IMR-90 (cell line): ENCODE measurements at regions not wholly inside any gene's neighbourhood (a gene's known extent, or its start where the extent isn't known, plus 50 kb on each side); places are given as distances from the start of the nearest gene placed in this dataset.

Source experiments
- ATAC-seq: fragments of 200-7000 bp; cut with Tn5 transposase; 2 replicates; pipeline ENCODE4 v1.9.1; 2020; ENCODE audit warnings: low read depth, mild to moderate bottlenecking, moderate library complexity
- BruUV-seq: library from RNA; stranded (reverse); fragments of 400-500 nt; replicated peaks from 2 replicates; lab custom pipeline; 2021; lab: Mats Ljungman, UMichigan
- CTCF ChIA-PET: fragments of 300-600 bp; formaldehyde crosslinking; extraction: SDS; loops from one replicate; lab custom pipeline; 2021; ENCODE audit warnings: antibody characterized with exemption; lab: Yijun Ruan, JAX
- POLR2A ChIA-PET: fragments of 300-600 bp; sonication (Branson Sonifier 250); formaldehyde crosslinking; loops from one replicate; lab custom pipeline; 2022; ENCODE audit warnings: antibody characterized with exemption; ENCODE audit not compliant: unreplicated experiment; lab: Charles Lee
- DNase-seq: peaks from one replicate; pipeline ENCODE4 v3.0.0; 2013
- H2AFZ ChIP-seq: replicated peaks from 2 replicates; pipeline ENCODE3; 2013; ENCODE audit warnings: low read length, mild to moderate bottlenecking; ENCODE audit not compliant: poor library complexity
- H2AK5ac ChIP-seq: 2 replicates; pipeline ENCODE4 v1.6.1; 2013; ENCODE audit warnings: low read depth, low read length, inconsistent platforms
- H2AK9ac ChIP-seq: replicated peaks from 2 replicates; pipeline ENCODE3; 2013; ENCODE audit warnings: mild to moderate bottlenecking, low read depth, low read length, moderate library complexity; ENCODE audit not compliant: poor library complexity
- H2BK120ac ChIP-seq: 2 replicates; pipeline ENCODE4 v1.6.1; 2013; ENCODE audit warnings: low read depth, low read length, inconsistent platforms
- H2BK15ac ChIP-seq: 3 replicates; pipeline ENCODE4 v1.6.1; 2013; ENCODE audit warnings: low read depth, low read length, inconsistent platforms
- H2BK20ac ChIP-seq: 2 replicates; pipeline ENCODE4 v1.6.1; 2013; ENCODE audit warnings: low read depth, mild to moderate bottlenecking, inconsistent platforms, low read length, moderate library complexity
- H2BK5ac ChIP-seq: 2 replicates; pipeline ENCODE4 v1.6.1; 2013; ENCODE audit warnings: mild to moderate bottlenecking, low read depth, low read length, inconsistent platforms; ENCODE audit not compliant: poor library complexity, severe bottlenecking
- H3K14ac ChIP-seq: replicated peaks from 2 replicates; pipeline ENCODE4 v1.6.1; 2013; ENCODE audit warnings: low read depth, low read length, inconsistent platforms
- H3K18ac ChIP-seq: 2 replicates; pipeline ENCODE4 v1.6.1; 2013; ENCODE audit warnings: low read depth, low read length, control low read depth
- H3K23ac ChIP-seq: 2 replicates; pipeline ENCODE4 v1.6.1; 2013; ENCODE audit warnings: low read depth, low read length, inconsistent platforms
- H3K27ac ChIP-seq: 2 replicates; pipeline ENCODE4 v1.5.1; 2013; ENCODE audit warnings: mild to moderate bottlenecking, control low read depth, low read length; ENCODE audit not compliant: insufficient read depth
- H3K27me3 ChIP-seq: 2 replicates; pipeline ENCODE4 v1.6.1; 2013; ENCODE audit warnings: low read length; ENCODE audit not compliant: control insufficient read depth, insufficient read depth
- H3K36me3 ChIP-seq: 2 replicates; pipeline ENCODE4 v1.6.1; 2013; ENCODE audit warnings: low read length, mixed read lengths; ENCODE audit not compliant: control insufficient read depth, insufficient read depth
- H3K4ac ChIP-seq: 2 replicates; pipeline ENCODE4 v1.6.1; 2013; ENCODE audit warnings: low read depth, low read length, inconsistent platforms
- H3K4me1 ChIP-seq: 2 replicates; pipeline ENCODE4 v1.6.1; 2013; ENCODE audit warnings: low read length, mixed read lengths; ENCODE audit not compliant: control insufficient read depth, insufficient read depth
- H3K4me2 ChIP-seq: 2 replicates; pipeline ENCODE4 v1.6.1; 2013; ENCODE audit warnings: low read depth, mild to moderate bottlenecking, control low read depth, low read length, moderate library complexity
- H3K4me3 ChIP-seq: 2 replicates; pipeline ENCODE4 v1.5.1; 2013; ENCODE audit warnings: low read depth, mild to moderate bottlenecking, control low read depth, low read length, moderate library complexity; ENCODE audit not compliant: insufficient read depth
- H3K56ac ChIP-seq: 2 replicates; pipeline ENCODE4 v1.6.1; 2013; ENCODE audit warnings: low read length, inconsistent platforms; ENCODE audit not compliant: insufficient read depth; ENCODE audit errors: extremely low read depth
- H3K79me1 ChIP-seq, 2 experiments: 2 replicates each; pipeline ENCODE4 v1.6.1; 2013; ENCODE audit warnings: low read length in 2 of 2, inconsistent platforms in 1 of 2, low read depth in 1 of 2
- H3K9ac ChIP-seq: 2 replicates; pipeline ENCODE4 v1.6.1; 2013; ENCODE audit warnings: low read depth, low read length, control low read depth
- H3K9me1 ChIP-seq: 2 replicates; pipeline ENCODE4 v1.6.1; 2013; ENCODE audit warnings: low read length, inconsistent platforms; ENCODE audit not compliant: insufficient read depth
- H3K9me3 ChIP-seq: 2 replicates; pipeline ENCODE4 v1.6.1; 2013; ENCODE audit warnings: low read length; ENCODE audit not compliant: control insufficient read depth, insufficient read depth
- H4K20me1 ChIP-seq: 2 replicates; pipeline ENCODE4 v1.6.1; 2013; ENCODE audit warnings: low read length, inconsistent platforms; ENCODE audit not compliant: insufficient read depth
- H4K5ac ChIP-seq: 2 replicates; pipeline ENCODE4 v1.6.1; 2013; ENCODE audit warnings: mild to moderate bottlenecking, low read depth, low read length, control low read depth
- H4K8ac ChIP-seq, 2 experiments: 2 replicates each; pipeline ENCODE4 v1.6.1; 2013; ENCODE audit warnings: low read depth in 2 of 2, low read length in 2 of 2, control low read depth in 1 of 2, inconsistent platforms in 1 of 2
- H4K91ac ChIP-seq: 2 replicates; pipeline ENCODE4 v1.6.1; 2013; ENCODE audit warnings: low read depth, low read length, inconsistent platforms; ENCODE audit not compliant: insufficient read depth
- CEBPB ChIP-seq: IDR thresholded peaks from 2 replicates; pipeline ENCODE4 v1.6.1; 2012; ENCODE audit warnings: low read depth, low read length, improper control_type of control experiment
- CHD1 ChIP-seq: IDR thresholded peaks from 2 replicates; pipeline ENCODE4 v1.6.1; 2012; ENCODE audit warnings: low read depth, low read length, improper control_type of control experiment
- MAFK ChIP-seq: IDR thresholded peaks from 2 replicates; pipeline ENCODE4 v1.6.1; 2012; ENCODE audit warnings: low read depth, low read length, improper control_type of control experiment
- NFE2L2 ChIP-seq: fragments of 150-350 bp; IDR thresholded peaks from 2 replicates; pipeline ENCODE4 v1.6.1; 2016; ENCODE audit warnings: low read depth, mild to moderate bottlenecking, low read length
- POLR2A ChIP-seq: IDR thresholded peaks from 2 replicates; pipeline ENCODE4 v1.6.1; 2012; ENCODE audit warnings: mild to moderate bottlenecking, low read depth, low read length
- RAD21 ChIP-seq: IDR thresholded peaks from 2 replicates; pipeline ENCODE4 v1.6.1; 2012; ENCODE audit warnings: low read length, improper control_type of control experiment
- RCOR1 ChIP-seq: IDR thresholded peaks from 2 replicates; pipeline ENCODE4 v1.6.1; 2012; ENCODE audit warnings: mild to moderate bottlenecking, low read length, improper control_type of control experiment; ENCODE audit not compliant: insufficient replicate concordance
- RFX5 ChIP-seq: IDR thresholded peaks from 2 replicates; pipeline ENCODE4 v1.8.0; 2012; ENCODE audit warnings: low read depth, mild to moderate bottlenecking, low read length, moderate library complexity
- SMC3 ChIP-seq: fragments of 150-350 bp; IDR thresholded peaks from 2 replicates; pipeline ENCODE4 v1.6.1; 2016; ENCODE audit warnings: low read depth, mild to moderate bottlenecking, antibody characterized with exemption, low read length, moderate library complexity
- WGBS, 2 experiments: methylation state at CpG; one replicate each; pipeline versions ENCODE4 v1.1.5 to v1.1.7; 2013; ENCODE audit warnings: missing lambda C conversion rate in 2 of 2; ENCODE audit not compliant: insufficient read length in 1 of 2; ENCODE audit errors: extremely low coverage in 2 of 2; 5-methylcytosine and 5-hydroxymethylcytosine counted together
- dilution Hi-C: fragments of 300-500 bp; cut with HindIII; formaldehyde crosslinking; loops from one replicate; pipeline ENCODE4 v1.14.3; 2018; ENCODE audit warnings: low sequenced_read_pairs; ENCODE audit not compliant: unreplicated experiment
- in situ Hi-C: fragments of 300-500 bp; cut with MboI; formaldehyde crosslinking; loops from 3 replicates; pipeline ENCODE4 v1.14.3; 2019; ENCODE audit warnings: low sequenced_read_pairs, inconsistent platforms, mixed read lengths
- intact Hi-C: fragments of 100-400 bp; cut with micrococcal nuclease; formaldehyde crosslinking; loops from 2 replicates; pipeline ENCODE4 v1.10.0; 2022

- Histone ChIP-seq H3K18ac (no peak overlapping the region), H2BK120ac (no peak overlapping the region), H3K9me3 (no peaks in the 10 kb centered on the region), H2AFZ (no peak overlapping the region), H2BK5ac (no peak overlapping the region), H3K56ac (no peak overlapping the region), H2BK15ac (no peak overlapping the region), H4K8ac (no peak overlapping the region), H3K4me3 (no peak overlapping the region), H2BK20ac (0 out of 2 replicates have a peak overlapping the region, but pooled peaks have one; percentile 6), H3K23ac (no peak overlapping the region), H3K4me2 (no peak overlapping the region), H4K5ac (no peak overlapping the region), H3K9ac (no peak overlapping the region), H2AK9ac (no peak overlapping the region), H3K27me3 (no peaks in the 10 kb centered on the region), H4K91ac (no peak overlapping the region), H3K4ac (no peak overlapping the region), H3K14ac (no peak overlapping the region), H3K36me3 (no peaks in the 10 kb centered on the region), H3K27ac (no peak overlapping the region), H2AK5ac (no peak overlapping the region), H3K9me1 (peaks cover 3% of the 10 kb centered on the region), H3K4me1 (peaks cover 7% of the 10 kb centered on the region), H4K20me1 (no peaks in the 10 kb centered on the region), H3K79me1 (no peaks in the 10 kb centered on the region)
- no peak for ATAC-seq
- dilution Hi-C loops (no loop called here), in situ Hi-C loops (no loop called here), intact Hi-C loops (no loop called here)
- no CpG with 5 or more reads among the region's 5 CpGs for WGBS, 2 experiments
- no peak for TF ChIP-seq RCOR1
- no peak for TF ChIP-seq RAD21
- no peak for TF ChIP-seq RFX5
- TF ChIP-seq CEBPB, result no peak
- no peak for TF ChIP-seq POLR2A
- no peak for TF ChIP-seq NFE2L2
- TF ChIP-seq CHD1, result no peak
- no peak for TF ChIP-seq SMC3
- TF ChIP-seq MAFK, result no peak
- CTCF ChIA-PET, result no interaction called here
- DNase-seq, result no peak
- BruUV-seq, result no TSS peak
- POLR2A ChIA-PET, result no interaction called here
Measured at GRCh38 chr2:118671701-118672454, 175.6 kb downstream of the EN1 start.
